K562 (cell line): ENCODE measurements at regions not wholly inside any gene's neighbourhood (a gene's known extent, or its start where the extent isn't known, plus 50 kb on each side); places are given as distances from the start of the nearest gene placed in this dataset.

ENCODE experiments used
- ATAC-seq: fragments of 200-7000 bp; cut with Tn5 transposase; 3 replicates; pipeline ENCODE4 v1.9.1; 2020; ENCODE audit warnings: moderate library complexity
- BruUV-seq: library from RNA; stranded (reverse); fragments of 400-500 nt; replicated peaks from 2 replicates; lab custom pipeline; 2021; lab: Mats Ljungman, UMichigan
- CTCF ChIA-PET: fragments of 300-600 bp; formaldehyde crosslinking; extraction: SDS; loops from one replicate; lab custom pipeline; 2021; ENCODE audit warnings: low intra/inter-chr PET ratio; lab: Yijun Ruan, JAX
- POLR2A ChIA-PET: fragments of 300-600, 350-650 bp; sonication (Branson Sonifier 250); formaldehyde crosslinking; extraction: SDS; loops from one replicate; lab custom pipeline; 2021; ENCODE audit warnings: antibody characterized with exemption, inconsistent platforms; lab: Yijun Ruan, JAX
- DNase-seq, 4 experiments: peaks; one replicate each; pipeline versions ENCODE4 v3.0.0 to v3.0.0-alpha.2; 2011 to 2018; ENCODE audit warnings: low spot score in 3 of 4, mixed read lengths in 3 of 4; ENCODE audit errors: extremely low read depth in 1 of 4
- FAIRE-seq: peaks from 2 replicates; lab custom pipeline; 2011; peaks lifted over from hg19 to GRCh38; lab: Jason Lieb, UNC
- H2AFZ ChIP-seq: 2 replicates; pipeline ENCODE4 v1.6.0; 2011; ENCODE audit warnings: low read depth, low read length, control low read depth, inconsistent platforms
- H3K27ac ChIP-seq: fragments of 200-600 bp; 3 replicates; pipeline ENCODE4 v1.8.0; 2011; ENCODE audit warnings: low read depth, mild to moderate bottlenecking, control low read depth, inconsistent platforms, low read length, moderate library complexity, mixed read lengths; ENCODE audit errors: extremely low read depth
- H3K27me3 ChIP-seq, 2 experiments: fragments of 300-600 bp in 1 of 2; 2 replicates in 1 of 2; 3 replicates in 1 of 2; pipeline versions ENCODE4 v1.6.0 to v1.8.0; 2011; ENCODE audit warnings: inconsistent platforms in 2 of 2, low read length in 2 of 2, mild to moderate bottlenecking in 1 of 2, mixed read lengths in 1 of 2, moderate library complexity in 1 of 2; ENCODE audit not compliant: control insufficient read depth in 2 of 2, insufficient read depth in 2 of 2
- H3K36me3 ChIP-seq: fragments of 300-600 bp; 3 replicates; pipeline ENCODE4 v1.8.0; 2011; ENCODE audit warnings: mild to moderate bottlenecking, low read length, inconsistent platforms; ENCODE audit not compliant: control insufficient read depth, insufficient read depth
- H3K4me1 ChIP-seq, 2 experiments: fragments of 200-600 bp in 1 of 2; replicated peaks in 1 of 2; 2 replicates in 1 of 2; 3 replicates in 1 of 2; pipeline versions ENCODE4 v1.5.1 to v1.8.0; 2011; ENCODE audit warnings: inconsistent platforms in 2 of 2, low read length in 2 of 2, mild to moderate bottlenecking in 1 of 2, mixed read lengths in 1 of 2, moderate library complexity in 1 of 2; ENCODE audit not compliant: control insufficient read depth in 2 of 2, insufficient read depth in 2 of 2
- H3K4me2 ChIP-seq: 2 replicates; pipeline ENCODE4 v1.6.1; 2011; ENCODE audit warnings: low read length, control low read depth, inconsistent platforms, mixed read lengths; ENCODE audit not compliant: insufficient read depth
- H3K4me3 ChIP-seq: fragments of 200-600 bp; sonication (generic), shearing (Covaris generic); 2 replicates; pipeline ENCODE4 v1.5.1; 2016; ENCODE audit warnings: control low read depth, inconsistent platforms
- H3K79me2 ChIP-seq: fragments of 200-600 bp; 3 replicates; pipeline ENCODE4 v1.8.0; 2011; ENCODE audit warnings: low read length, inconsistent platforms; ENCODE audit not compliant: control insufficient read depth, insufficient read depth
- H3K9ac ChIP-seq, 2 experiments: 2 replicates each; pipeline versions ENCODE4 v1.6.0 to v1.6.1; 2011; ENCODE audit warnings: low read depth in 2 of 2, low read length in 2 of 2, control low read depth in 1 of 2, inconsistent platforms in 1 of 2, mild to moderate bottlenecking in 1 of 2, mixed read lengths in 1 of 2; ENCODE audit not compliant: insufficient read depth in 1 of 2
- H3K9me1 ChIP-seq: one replicate; pipeline ENCODE4 v1.6.0; 2011; ENCODE audit warnings: inconsistent platforms, mild to moderate bottlenecking, low read length, moderate library complexity; ENCODE audit not compliant: control insufficient read depth, insufficient read depth
- H3K9me3 ChIP-seq: replicated peaks from 2 replicates; pipeline ENCODE4 v1.5.1; 2011; ENCODE audit warnings: low read depth, low read length, inconsistent platforms; ENCODE audit not compliant: control insufficient read depth, insufficient read depth
- H4K20me1 ChIP-seq: replicated peaks from 2 replicates; pipeline ENCODE4 v1.6.1; 2011; ENCODE audit warnings: low read length, inconsistent platforms, mixed read lengths; ENCODE audit not compliant: control insufficient read depth, insufficient read depth
- DNMT1 ChIP-seq: fragments of 450-650 bp; IDR thresholded peaks from 2 replicates; pipeline ENCODE4 v1.6.1; 2016; ENCODE audit warnings: antibody characterized with exemption, mild to moderate bottlenecking
- EHMT2 ChIP-seq: fragments of 450-650 bp; IDR thresholded peaks from 2 replicates; pipeline ENCODE4 v1.6.1; 2018; ENCODE audit warnings: antibody characterized with exemption
- FOXM1 ChIP-seq, 2 experiments: fragments of 450-650 bp in 1 of 2; sonication (generic) in 1 of 2; formaldehyde crosslinking in 1 of 2; IDR thresholded peaks; 2 replicates each; pipeline versions ENCODE4 v1.6.1 to v1.9.0; 2017 to 2022; ENCODE audit warnings: low read depth in 2 of 2, mild to moderate bottlenecking in 2 of 2, missing genetic modification reagents in 1 of 2, moderate library complexity in 1 of 2
- HDGF ChIP-seq: fragments of 450-650 bp; IDR thresholded peaks from 2 replicates; pipeline ENCODE4 v1.6.1; 2016
- KDM5B ChIP-seq: fragments of 200-600 bp; sonication (generic); IDR thresholded peaks from 2 replicates; pipeline ENCODE4 v1.6.1; 2012; ENCODE audit warnings: low read depth, mild to moderate bottlenecking, moderate library complexity, low read length, control low read depth, inconsistent platforms; ENCODE audit not compliant: insufficient replicate concordance
- MXI1 ChIP-seq: IDR thresholded peaks from 2 replicates; pipeline ENCODE4 v1.6.1; 2011; ENCODE audit warnings: low read depth, mild to moderate bottlenecking, improper control_type of control experiment, low read length
- POLR2G ChIP-seq: fragments of 200-400 bp; formaldehyde crosslinking; IDR thresholded peaks from 2 replicates; pipeline ENCODE4 v1.6.1; 2017; ENCODE audit warnings: low read depth, mild to moderate bottlenecking, antibody characterized with exemption, low read length, moderate library complexity
- SIX5 ChIP-seq, 2 experiments: IDR thresholded peaks; 2 replicates each; pipeline ENCODE4 v1.6.1; 2011; ENCODE audit warnings: low read length in 2 of 2, borderline replicate concordance in 1 of 2, low read depth in 1 of 2, mild to moderate bottlenecking in 1 of 2, moderate library complexity in 1 of 2; ENCODE audit not compliant: insufficient read depth in 1 of 2
- ZBTB34 ChIP-seq: fragments of 250-450 bp; sonication (Bioruptor Pico); IDR thresholded peaks from 2 replicates; pipeline ENCODE4 v1.8.0; 2021; ENCODE audit warnings: mild to moderate bottlenecking, moderate library complexity
- ZBTB7A ChIP-seq: IDR thresholded peaks from 2 replicates; pipeline ENCODE4 v1.6.1; 2011; ENCODE audit warnings: low read depth, mild to moderate bottlenecking, low read length, moderate library complexity, borderline replicate concordance; ENCODE audit not compliant: control insufficient read depth
- ZEB2 ChIP-seq: fragments of 450-650 bp; IDR thresholded peaks from 2 replicates; pipeline ENCODE4 v1.6.1; 2016
- ZNF347 ChIP-seq: fragments of 450-650 bp; formaldehyde crosslinking; IDR thresholded peaks from 2 replicates; pipeline ENCODE4 v1.4.0; 2020; ENCODE audit warnings: low read depth, mild to moderate bottlenecking, moderate library complexity
- ZNF431 ChIP-seq: sonication (generic); formaldehyde crosslinking; IDR thresholded peaks from 2 replicates; pipeline ENCODE4 v1.8.0; 2022; ENCODE audit warnings: mild to moderate bottlenecking, missing genetic modification reagents
- WGBS: fragments of 100-300 bp; shearing (Covaris generic); methylation state at CpG from one replicate; pipeline ENCODE4 v1.1.6; 2016; ENCODE audit warnings: low coverage, mixed read lengths; ENCODE audit not compliant: insufficient coverage; ENCODE audit errors: missing lambda C conversion rate; 5-methylcytosine and 5-hydroxymethylcytosine counted together
- in situ Hi-C: fragments of 300-500 bp; cut with MboI; formaldehyde crosslinking; loops from 4 replicates; pipeline ENCODE4 v1.15.0; 2018; ENCODE audit warnings: inconsistent platforms, mixed read lengths
- intact Hi-C: fragments of 100-400 bp; cut with micrococcal nuclease; formaldehyde crosslinking; loops from 2 replicates; pipeline ENCODE4 v1.14.2; 2022
- TF ChIP-seq, protein P1 (sequence below), 3 experiments: IDR thresholded peaks in 2 of 3; conservative IDR thresholded peaks in 1 of 3; 2 replicates each; pipeline ENCODE4 v1.5.1; 2011 to 2012; ENCODE audit warnings: low read length in 3 of 3, mild to moderate bottlenecking in 3 of 3, control low read depth in 2 of 3, improper control_type of control experiment in 1 of 3, inconsistent platforms in 1 of 3, low read depth in 1 of 3, mixed read lengths in 1 of 3, moderate library complexity in 1 of 3; ENCODE audit not compliant: insufficient read depth in 2 of 3

GRCh38 chr9:106304401-106304920 is 558.5 kb upstream of the ZNF462 start:
- WGBS: 2% methylated on average over 4 of the region's 4 CpGs
- no peak overlapping the region for H3K4me2 ChIP-seq

More at GRCh38 chr9:106304401-106304920, 558.5 kb upstream of the ZNF462 start:
- Histone ChIP-seq H3K4me1 (no peaks in the 10 kb centered on the region), H4K20me1 (no peaks in the 10 kb centered on the region), H3K36me3 (no peaks in the 10 kb centered on the region), H3K27me3 (no peaks in the 10 kb centered on the region), H3K9ac (no peak overlapping the region), H2AFZ (no peak overlapping the region), H3K9me1 (no peaks in the 10 kb centered on the region), H3K9me3 (no peaks in the 10 kb centered on the region), H3K27ac (no peak overlapping the region), H3K79me2 (no peaks in the 10 kb centered on the region), H3K4me3 (no peak overlapping the region)
- ChIA-PET POLR2A (no interaction called here), CTCF (no interaction called here)
- in situ Hi-C loops: no loop called here
- no peak for DNase-seq
- BruUV-seq: no TSS peak
- intact Hi-C loops: no loop called here
- TF ChIP-seq EHMT2 (no peak), ZEB2 (no peak), HDGF (no peak), ZBTB34 (CRISPR knock-in tag) (no peak), KDM5B (no peak), ZNF431 (no peak), MXI1 (no peak), ZBTB7A (no peak), DNMT1 (no peak), ZNF347 (CRISPR knock-in tag) (no peak), SIX5 (IDR thresholded peaks at IDR 0.05; ENCODE audit: borderline replicate concordance in 1 of 2, insufficient read depth in 1 of 2, low read depth in 1 of 2, low read length in 2 of 2) (no peak), FOXM1 (IDR thresholded peaks at IDR 0.05; ENCODE audit: low read depth) (no peak), FOXM1 (CRISPR knock-in tag; IDR thresholded peaks at IDR 0.05; ENCODE audit: low read depth) (no peak), POLR2G (no peak)
- TF ChIP-seq, protein P1, sequence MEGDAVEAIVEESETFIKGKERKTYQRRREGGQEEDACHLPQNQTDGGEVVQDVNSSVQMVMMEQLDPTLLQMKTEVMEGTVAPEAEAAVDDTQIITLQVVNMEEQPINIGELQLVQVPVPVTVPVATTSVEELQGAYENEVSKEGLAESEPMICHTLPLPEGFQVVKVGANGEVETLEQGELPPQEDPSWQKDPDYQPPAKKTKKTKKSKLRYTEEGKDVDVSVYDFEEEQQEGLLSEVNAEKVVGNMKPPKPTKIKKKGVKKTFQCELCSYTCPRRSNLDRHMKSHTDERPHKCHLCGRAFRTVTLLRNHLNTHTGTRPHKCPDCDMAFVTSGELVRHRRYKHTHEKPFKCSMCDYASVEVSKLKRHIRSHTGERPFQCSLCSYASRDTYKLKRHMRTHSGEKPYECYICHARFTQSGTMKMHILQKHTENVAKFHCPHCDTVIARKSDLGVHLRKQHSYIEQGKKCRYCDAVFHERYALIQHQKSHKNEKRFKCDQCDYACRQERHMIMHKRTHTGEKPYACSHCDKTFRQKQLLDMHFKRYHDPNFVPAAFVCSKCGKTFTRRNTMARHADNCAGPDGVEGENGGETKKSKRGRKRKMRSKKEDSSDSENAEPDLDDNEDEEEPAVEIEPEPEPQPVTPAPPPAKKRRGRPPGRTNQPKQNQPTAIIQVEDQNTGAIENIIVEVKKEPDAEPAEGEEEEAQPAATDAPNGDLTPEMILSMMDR (IDR thresholded peaks at IDR 0.05 in 2 of 3, conservative IDR thresholded peaks at IDR 0.05 in 1 of 3; ENCODE audit: insufficient read depth in 2 of 3, low read depth in 1 of 3, low read length in 3 of 3): no peak
- ATAC-seq: no peak
- FAIRE-seq: no peak
